NCI-H1694 treated with DMSO at 0.1 percent for 48 hours (cell line): ENCODE measurements at regions not wholly inside any gene's neighbourhood (a gene's known extent, or its start where the extent isn't known, plus 50 kb on each side); places are given as distances from the start of the nearest gene placed in this dataset.

ENCODE experiments used
- DNase-seq: peaks from one replicate; lab custom pipeline; 2025; lab: John Stamatoyannopoulos, UW

DNA sequence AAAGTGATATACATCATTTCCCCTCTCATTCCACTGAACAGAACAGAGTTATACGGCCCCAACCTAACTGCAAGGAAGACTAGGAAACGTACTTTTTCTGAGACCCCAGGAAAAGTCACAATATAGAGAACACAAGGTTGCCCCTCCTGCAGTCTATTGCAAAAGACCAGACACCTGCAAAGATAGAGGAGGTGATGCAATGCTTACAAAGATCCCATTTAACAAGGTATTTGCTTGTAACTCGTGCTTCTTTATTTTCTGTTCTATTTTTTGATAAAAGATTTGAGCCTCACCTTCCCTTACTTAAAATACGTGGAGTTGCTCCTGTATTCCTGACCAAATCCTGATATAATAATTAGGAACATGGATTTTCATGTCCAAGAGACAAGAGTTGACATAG, 793.0 kb upstream of the ID2 start:
- DNase-seq = no peak

DNA sequence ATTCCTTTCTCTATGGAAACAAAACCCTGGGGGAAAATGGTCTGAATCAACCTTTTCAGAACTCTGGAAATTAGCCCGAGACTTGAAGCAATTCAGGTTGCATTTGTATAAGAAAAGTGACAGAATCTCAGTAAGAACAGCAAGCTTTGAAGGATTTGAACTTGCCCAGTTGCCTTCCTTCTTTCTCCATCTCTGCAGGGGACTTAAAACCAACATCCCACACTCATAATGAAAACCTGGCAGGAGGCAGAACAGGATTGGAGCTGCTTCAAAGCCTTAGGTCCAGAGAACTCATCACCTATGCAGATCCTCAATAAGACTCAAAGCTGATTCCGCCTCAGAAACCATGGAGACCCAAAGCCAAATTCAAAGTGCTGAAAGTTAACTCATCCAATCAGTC, 790.5 kb upstream of the ID2 start:
- no peak for DNase-seq

DNA sequence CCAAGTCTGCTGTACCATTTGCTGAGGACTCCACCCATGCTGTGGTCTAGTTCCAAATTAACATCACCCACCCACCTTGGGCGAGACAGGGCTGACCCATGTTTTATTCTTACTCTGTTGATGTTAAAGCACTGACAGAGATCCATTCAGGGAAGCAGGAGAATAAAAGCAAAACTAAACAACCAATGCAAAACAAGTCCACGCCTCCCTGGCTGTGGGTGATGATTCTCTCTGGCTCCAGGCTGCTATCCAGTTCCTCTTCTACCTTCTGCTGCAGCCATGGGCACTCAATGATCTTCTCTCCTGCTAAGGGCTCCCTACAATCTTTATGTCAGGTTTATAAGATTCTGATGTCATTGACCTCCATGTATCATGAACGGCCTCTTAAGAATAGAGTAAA, 786.6 kb upstream of the ID2 start:
- no peak for DNase-seq

DNA sequence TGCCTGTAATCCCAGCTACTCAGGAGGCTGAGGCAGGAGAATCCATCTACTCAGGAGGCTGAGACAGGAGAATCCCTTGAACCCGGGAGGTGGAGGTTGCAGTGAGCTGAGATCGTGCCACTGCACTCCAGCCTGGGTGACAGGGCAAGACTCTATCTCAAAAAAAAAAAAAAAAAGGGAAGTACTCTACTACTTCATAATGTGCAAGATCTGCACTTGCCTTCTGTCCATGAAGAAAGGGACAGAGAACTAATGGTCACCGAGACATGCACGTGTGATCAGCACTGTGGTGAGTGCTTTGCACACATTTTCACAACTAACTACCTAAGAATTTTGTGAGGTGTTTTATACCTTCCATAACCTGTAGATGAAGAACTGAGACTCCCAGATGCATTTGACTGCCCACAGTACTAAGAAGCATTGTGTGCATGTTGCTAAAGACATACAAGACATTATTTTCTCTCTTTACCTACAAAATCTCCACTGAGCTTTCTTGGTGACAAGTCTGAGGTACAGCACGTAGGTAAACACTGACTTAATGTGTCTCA, 784.8 kb upstream of the ID2 start:
- DNase-seq = no peak

DNA sequence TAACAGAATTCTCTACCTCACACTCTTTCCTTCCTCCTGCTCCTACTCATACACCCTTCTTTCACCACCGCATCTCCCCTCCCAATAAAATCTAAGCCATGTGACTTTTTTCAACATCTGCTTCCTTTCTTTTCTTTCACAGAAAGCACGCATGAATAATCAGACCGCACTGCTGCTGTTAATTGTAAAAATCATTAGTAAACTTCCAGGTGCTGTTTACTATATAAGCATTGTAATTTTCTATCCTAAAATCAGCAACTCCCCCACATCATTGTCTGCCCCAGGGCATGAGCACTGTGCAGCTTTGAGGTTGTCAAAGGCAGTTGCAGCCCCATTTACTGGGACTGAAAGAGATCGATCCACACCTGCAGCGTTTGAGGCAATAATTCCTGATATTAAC, 782.6 kb upstream of the ID2 start:
- DNase-seq = peak; percentile 90

DNA sequence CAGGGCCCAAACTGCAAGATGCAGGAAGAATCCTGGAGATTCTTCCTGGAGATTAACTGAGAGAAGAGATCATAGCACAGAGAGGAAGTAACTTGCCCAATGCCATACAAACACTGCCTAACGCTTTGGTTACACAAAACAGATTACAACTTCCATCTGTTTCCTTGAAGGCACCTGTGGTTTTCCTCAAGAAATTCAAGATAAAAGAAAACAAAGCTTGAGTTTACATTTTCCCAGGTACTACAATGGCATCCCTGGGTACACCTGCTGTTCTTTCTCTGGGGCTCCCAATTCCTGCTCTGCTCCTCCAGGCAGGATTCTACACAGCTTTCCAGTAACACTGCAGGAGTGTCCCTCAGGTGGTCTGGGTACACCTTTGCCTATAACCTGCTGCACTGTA, 781.9 kb upstream of the ID2 start:
- DNase-seq = no peak

DNA sequence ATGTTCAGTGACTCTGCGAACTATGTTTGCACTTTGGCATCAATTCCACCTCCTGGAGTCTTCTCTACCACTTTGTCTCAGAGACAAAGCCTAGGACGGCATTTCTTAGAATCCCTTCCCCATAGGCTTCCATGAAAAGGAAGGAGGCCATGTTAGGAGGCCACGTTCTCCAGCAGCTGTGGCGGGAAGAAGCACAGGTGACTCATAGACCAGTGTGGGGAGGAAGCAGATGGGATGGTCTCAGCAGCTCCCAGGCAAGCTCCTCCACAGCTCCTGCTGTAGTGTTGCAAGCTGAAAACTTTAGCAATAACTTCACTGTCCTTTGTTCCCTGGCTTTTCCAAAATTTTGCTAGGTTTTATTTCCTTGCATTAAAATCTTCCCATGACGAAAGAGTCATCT, 781.3 kb upstream of the ID2 start:
- no peak for DNase-seq

DNA sequence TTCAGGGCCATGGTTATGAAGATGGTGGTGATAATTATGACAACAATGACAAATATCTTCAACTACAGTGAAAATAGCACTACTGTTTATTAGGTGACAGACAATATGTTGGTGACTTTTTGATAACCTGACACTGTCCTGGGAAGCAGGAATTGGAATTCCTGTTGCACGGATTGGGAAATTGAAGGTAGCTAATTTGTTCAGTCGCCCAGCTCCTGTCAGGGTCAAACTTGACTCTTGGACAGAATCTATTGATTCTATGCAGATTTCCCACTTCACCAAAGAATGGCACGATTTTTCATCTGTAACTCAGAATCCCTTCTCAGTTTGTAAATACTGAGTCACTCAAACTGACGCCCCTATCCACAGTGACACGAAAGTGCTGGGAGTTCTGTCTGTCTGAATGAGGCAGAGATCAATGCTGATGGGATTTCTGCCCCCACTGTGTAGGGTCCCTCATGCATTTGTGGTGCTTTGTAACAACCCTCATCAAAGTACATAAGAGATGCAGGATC, 779.5 kb upstream of the ID2 start:
- DNase-seq = no peak

DNA sequence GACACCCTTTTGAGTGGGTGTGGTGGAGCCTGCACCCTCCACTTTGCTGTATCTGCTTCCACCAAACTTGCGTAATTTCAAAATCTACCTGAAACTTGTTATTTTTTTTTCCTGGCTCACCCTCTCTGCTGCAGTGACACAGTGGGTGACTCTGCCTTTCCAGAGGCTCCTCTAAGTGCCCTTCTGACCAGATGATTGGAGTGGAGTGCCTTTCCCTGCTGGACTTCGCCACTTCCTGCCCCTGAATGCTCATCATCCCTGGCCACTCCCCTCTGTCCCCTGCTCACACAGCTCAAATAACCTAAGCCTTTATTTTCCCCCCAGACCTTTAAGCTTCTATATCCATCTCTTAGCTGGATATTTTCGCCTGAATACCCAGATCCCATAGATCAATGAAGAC, 777.5 kb upstream of the ID2 start:
- DNase-seq = no peak

DNA sequence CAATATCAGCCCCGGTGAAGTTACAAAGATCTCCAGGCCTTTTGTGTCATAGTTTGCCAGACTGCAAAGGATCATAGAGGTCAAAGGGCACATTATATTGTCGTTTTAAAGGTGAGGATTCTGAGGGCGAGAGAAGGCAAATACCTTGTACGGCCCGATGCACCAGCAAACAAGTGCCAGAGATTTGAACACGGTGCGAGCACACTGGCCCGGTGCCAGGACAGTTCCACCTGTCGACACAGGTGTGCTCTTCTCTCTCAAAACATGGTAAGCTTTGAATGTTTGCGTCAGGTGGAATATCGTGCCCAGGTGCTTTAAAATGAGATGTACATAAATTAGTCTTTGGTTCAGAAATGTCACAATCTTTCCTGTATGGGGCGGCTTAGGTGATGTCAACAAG, 776.1 kb upstream of the ID2 start:
- no peak for DNase-seq

DNA sequence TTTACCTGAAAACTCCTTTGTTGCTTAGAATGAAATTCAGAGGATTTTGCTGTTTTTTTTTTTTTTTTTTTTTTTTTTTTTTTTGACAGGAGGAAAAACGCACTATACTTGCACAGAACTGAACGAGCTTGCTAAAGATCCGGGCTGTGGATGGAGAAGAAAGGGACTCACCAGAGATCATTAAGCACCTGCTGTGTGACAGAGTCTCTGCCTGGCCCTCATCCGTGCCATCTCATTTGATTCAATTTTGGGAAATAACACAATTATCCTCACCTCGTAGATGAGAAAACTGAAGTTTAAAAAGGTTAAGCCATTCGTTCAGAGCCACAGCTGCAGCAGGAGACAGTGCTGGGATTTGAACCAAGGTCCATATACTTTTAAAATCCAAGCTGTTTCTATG, 775.4 kb upstream of the ID2 start:
- DNase-seq = no peak

DNA sequence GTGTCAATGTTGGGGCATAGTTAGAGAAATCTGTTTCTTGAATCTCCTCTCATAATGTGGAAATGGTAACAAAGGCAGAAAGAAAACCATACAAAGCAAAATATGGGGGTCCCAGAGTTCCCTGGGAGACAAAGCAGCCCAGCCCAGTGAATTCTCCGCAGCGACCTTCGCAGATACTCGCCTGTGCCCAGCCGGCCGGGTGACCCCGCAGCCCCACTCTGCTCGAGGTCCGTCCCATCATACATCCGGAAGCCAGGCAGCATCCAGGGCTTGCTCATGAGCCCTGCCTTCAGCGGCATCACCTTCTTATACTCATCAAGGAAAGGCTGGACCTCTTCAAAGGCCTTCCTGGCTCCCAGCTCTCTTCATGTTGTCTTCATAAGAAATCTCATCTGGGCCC, 774.8 kb upstream of the ID2 start:
- no peak for DNase-seq

DNA sequence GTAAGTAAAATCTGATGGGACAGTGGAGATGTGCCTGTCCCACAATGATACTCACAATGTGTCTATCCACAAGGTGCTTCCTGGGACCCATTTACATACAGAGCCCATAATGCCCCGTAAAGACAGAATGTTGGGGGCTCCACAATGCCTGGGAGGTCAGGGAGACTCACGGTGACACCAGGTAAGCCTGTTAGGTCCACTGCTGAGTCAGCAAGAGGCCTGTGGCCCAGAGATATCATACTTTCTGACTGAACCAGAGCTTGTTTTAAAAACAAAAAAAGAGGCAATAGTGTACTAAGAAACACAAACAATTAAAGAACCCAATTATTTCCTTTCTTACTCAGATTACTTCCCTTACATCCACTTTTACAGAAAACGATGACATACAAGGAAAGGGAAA, 771.1 kb upstream of the ID2 start:
- no peak for DNase-seq

DNA sequence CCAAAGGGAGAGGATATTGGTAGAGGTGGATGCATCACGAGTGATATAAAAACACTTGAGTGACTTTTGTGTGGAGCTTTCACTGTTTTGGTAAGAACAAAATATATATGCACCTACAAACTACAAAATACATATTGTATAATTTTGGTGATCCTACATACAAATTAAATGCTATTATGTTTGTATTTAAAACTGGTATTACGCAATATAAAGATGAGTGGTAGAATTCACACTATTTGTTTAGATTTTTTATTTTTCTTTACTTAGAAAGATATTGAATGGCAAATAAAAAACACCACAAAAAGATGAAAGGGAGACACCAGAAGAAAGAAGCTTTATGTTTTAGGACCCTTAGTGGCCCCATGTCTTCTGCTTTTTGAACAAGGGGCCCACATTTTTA, 770.7 kb upstream of the ID2 start:
- no peak for DNase-seq

DNA sequence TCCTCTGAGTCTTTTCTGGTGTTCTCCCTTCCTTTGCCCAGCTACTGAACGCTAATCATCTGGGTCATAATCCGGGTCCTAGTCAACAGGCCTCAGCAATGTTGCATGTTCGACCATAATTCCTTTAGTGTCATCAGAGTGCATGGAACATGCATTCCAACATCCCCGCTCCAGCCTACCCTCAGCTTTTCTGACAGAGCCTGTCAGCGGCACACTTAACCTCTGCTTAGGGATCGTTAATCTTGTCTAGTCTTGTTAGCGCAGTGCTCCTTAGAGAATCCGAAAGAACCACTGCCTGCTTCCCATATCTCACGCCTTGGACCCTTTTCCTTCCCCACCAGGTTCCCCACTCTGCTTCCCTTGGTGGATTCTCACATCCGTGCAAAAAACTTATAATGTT, 767.9 kb upstream of the ID2 start:
- DNase-seq = no peak

DNA sequence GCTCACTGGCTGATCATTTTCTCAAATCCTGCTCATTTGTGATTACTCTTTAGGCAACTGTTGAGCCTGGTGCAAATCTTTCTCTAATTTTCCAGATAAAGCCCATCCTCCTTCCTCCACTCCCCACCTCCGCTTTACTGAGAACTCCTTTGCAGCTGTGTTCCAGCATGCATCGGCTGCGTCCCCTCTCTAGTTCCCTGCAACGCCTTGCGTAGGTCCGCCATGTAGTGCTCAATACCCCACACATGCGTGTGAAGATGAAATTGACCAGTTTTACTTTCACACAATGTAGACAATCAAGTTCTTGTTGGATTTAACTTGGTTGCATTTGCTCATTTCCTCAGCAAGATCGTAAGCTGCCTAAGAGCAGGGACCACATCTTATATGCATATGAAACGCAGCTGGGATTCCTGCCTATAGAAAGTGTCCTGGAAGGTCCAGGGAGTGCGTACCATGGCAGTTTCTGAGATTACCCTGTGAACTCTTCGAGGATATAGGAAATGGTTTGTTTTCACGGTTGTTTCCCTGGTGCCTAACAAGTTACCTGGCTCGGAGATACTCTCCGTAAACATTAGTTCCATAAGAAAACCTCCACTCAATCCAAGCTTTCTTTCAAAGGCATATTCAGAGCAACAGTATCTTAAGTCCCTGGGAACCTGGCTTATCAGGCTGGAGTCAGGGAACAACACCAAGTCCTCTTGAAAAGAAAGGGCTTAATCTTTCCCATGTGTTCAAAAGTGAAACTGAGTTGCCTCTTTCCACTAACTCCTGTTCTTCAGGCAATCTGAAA, 766.4 kb upstream of the ID2 start:
- DNase-seq = no peak

DNA sequence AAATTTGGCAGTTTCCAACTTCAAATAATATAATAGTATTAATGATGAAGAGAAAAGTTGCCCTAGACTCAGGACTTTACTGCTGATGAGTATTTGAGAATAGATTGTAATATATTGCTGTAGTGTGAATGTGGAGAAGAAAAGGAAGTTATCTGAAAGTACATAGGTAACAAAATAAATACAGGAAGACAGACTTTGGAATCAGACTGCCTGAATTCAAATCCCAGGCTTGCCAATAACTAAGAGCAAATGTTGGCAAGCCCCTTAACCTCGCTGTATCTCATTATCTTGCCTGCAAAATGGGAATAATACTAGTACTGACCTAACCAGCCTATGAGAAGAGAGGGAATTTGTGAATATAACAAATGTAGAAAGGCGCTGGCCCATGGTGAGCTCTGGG, 765.2 kb upstream of the ID2 start:
- DNase-seq = no peak

DNA sequence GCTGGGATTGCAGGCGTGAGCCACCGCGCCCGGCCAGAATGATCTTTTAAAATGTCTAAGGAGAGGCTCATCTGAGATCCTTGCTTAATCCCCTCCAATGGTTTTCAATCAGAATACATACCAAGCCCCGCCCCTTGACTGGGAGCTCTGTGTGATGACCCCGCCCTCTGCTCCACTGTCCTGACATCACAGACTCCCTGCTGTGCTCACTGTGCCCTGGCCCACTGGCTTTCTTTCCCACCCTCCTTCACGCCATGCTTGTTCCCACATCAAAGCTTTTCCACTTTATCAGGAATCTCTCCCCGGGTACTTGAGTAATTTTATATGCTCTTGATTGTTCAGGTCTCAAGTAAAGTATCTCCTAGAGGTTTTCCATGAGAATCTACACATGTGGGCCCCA, 762.3 kb upstream of the ID2 start:
- DNase-seq = no peak

DNA sequence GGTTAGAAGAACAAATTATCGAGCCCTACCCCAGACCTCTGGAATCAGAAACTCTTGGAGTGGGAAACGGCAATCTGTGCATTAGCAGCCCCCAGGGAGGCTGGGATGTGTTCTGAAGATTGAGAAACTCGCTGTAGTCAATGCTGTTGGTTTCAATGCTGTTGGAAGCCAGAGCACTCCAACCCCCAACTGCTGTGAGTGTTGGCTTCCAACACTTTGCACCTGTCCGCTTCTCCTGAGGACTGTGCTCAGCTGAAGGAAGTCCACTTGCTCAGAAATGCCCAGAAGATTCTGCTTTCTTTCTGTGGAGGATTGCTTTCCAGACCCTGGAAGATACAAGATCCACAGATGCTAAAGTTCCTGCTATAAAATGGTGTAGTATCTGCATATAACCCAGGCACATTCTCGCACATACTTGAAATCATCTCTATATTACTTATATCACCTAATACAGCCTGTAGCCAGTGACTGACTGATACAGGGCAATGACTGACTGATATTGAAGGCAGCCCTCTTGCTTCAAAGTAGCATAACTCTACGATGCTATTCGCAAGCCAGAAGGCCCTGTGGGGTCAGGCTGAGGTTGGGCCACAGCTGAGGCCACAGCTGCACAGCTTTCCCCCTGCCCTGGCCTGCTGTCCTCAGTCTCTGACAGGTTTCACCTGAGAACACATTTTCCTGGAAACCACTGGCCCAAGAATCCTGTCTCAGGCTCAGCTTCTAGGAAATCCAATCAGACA, 757.7 kb upstream of the ID2 start:
- DNase-seq = no peak

DNA sequence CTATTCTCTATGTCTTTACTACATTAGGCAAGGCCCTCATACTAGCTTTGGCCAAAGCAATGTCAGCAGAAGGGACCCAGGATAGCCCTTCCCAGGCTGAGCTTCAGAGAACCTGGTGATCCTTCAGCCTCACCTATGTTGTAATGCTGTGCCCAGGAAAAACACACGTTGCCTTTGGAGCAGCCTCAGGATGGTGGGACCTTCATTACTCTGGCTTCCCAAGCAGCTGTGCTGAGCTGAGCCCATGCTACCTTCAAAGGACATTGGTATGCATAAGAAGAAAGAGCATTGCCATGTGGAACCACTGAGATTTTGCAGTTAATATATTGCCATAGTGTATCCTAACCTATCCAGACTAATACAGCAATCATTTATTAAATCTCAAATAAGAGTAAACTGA, 756.4 kb upstream of the ID2 start:
- DNase-seq = no peak

DNA sequence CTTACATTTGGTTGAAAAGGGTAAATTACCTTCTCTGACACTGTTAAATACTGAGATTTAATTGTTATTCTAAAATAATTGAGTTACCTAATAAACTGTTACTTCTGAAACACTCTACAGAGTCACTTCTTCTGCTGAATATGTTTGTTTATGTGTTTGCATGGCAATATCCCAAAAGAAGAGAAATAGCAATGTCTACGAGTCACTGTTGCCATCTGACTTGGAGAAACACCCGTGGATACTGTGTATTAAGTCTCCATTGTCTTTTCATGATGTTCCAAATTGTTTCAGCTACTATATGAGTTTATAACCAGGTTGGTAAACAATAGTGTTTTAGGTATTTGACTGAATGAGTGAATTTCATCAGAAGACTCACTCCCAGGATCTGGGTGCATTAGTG, 754.2 kb upstream of the ID2 start:
- DNase-seq = no peak

DNA sequence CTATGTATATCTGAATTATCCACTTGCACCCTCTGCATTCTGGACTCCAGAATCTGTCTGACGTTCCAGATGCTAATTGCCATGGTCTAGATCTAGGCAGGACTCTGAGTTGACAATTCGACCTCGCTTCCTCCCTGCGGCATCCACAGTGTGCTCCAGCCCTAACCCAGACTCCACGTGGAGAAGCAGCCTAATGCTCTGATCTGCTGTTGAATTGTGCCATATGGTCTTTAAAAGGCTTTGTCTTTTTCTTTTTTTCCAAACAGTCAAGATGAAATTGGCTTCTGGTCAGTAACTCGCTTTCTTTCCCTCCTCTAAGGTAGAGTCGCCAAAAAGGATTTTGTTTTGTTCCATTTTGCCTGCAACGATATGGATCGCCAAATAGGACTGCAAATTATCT, 752.6 kb upstream of the ID2 start:
- DNase-seq = peak; percentile 71
